DND-41 (cell line): ENCODE measurements at regions not wholly inside any gene's neighbourhood (a gene's known extent, or its start where the extent isn't known, plus 50 kb on each side); places are given as distances from the start of the nearest gene placed in this dataset.

Experiments used
- EZH2 ChIP-seq: IDR thresholded peaks from 3 replicates; pipeline ENCODE4 v1.6.1; 2012; ENCODE audit warnings: borderline replicate concordance, low read depth, mild to moderate bottlenecking, moderate library complexity, low read length, inconsistent platforms; ENCODE audit not compliant: severe bottlenecking
- TF ChIP-seq, protein P1 (sequence below): IDR thresholded peaks from 2 replicates; pipeline ENCODE4 v1.5.1; 2012; ENCODE audit warnings: borderline replicate concordance, low read length, moderate library complexity, mild to moderate bottlenecking; ENCODE audit not compliant: poor library complexity, severe bottlenecking; ENCODE audit errors: extremely low read depth

DNA sequence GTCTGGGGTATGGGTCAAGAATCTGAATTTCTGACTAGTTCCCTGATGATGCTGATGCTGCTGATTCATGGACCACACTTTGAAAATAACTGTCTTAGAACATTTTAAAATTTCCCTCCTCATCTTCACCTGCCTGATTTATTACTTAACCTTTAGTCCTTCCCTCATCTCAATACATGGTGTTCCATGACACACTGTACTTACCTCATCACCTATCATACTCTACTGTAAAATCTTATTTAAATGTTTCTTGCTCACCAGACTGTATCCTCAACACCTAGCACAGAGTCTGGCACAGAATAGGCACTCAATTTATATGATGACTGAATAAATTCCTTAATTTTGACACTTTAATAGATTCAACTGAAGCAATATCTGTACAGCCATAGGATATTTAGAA is 95.7 kb downstream of the FAM161A start:
- TF ChIP-seq, protein P1, sequence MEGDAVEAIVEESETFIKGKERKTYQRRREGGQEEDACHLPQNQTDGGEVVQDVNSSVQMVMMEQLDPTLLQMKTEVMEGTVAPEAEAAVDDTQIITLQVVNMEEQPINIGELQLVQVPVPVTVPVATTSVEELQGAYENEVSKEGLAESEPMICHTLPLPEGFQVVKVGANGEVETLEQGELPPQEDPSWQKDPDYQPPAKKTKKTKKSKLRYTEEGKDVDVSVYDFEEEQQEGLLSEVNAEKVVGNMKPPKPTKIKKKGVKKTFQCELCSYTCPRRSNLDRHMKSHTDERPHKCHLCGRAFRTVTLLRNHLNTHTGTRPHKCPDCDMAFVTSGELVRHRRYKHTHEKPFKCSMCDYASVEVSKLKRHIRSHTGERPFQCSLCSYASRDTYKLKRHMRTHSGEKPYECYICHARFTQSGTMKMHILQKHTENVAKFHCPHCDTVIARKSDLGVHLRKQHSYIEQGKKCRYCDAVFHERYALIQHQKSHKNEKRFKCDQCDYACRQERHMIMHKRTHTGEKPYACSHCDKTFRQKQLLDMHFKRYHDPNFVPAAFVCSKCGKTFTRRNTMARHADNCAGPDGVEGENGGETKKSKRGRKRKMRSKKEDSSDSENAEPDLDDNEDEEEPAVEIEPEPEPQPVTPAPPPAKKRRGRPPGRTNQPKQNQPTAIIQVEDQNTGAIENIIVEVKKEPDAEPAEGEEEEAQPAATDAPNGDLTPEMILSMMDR: no peak
- TF ChIP-seq EZH2: no peak
